ENCODE measurements at regions not wholly inside any gene's neighbourhood (a gene's known extent, or its start where the extent isn't known, plus 50 kb on each side); places are given as distances from the start of the nearest gene placed in this dataset.
"Not testable (repeated sequence)": the region's sequence is repeated elsewhere in the genome, so short reads cannot be mapped to it uniquely, and the experiment has no call there.

GRCh38 chr7:68362745-68363518 is 1235.3 kb upstream of the AUTS2 start:
- no peak for DNase-seq (ENCODE audit: low spot score)

GRCh38 chr7:68364886-68365625 is 1233.2 kb upstream of the AUTS2 start:
- no peak for DNase-seq (ENCODE audit: low spot score)

GRCh38 chr7:68371985-68372384 is 1226.3 kb upstream of the AUTS2 start:
- no peak for DNase-seq (ENCODE audit: low spot score)

- DNase-seq (ENCODE audit: low spot score), result no peak
Measured at GRCh38 chr7:68376131-68376661, 1222.1 kb upstream of the AUTS2 start.

GRCh38 chr7:68381731-68382130 is 1216.5 kb upstream of the AUTS2 start:
- no peak for DNase-seq (ENCODE audit: low spot score)

- DNase-seq (ENCODE audit: low spot score), result no peak
Measured at GRCh38 chr7:68384581-68384980, 1213.7 kb upstream of the AUTS2 start.

GRCh38 chr7:68393051-68393450 is 1205.2 kb upstream of the AUTS2 start:
- no peak for DNase-seq (ENCODE audit: low spot score)

GRCh38 chr7:68394131-68394530 is 1204.1 kb upstream of the AUTS2 start:
- no peak for DNase-seq (ENCODE audit: low spot score)

GRCh38 chr7:68399991-68400590 is 1198.2 kb upstream of the AUTS2 start:
- DNase-seq (ENCODE audit: low spot score), result no peak

- no peak for DNase-seq (ENCODE audit: low spot score)
Measured at GRCh38 chr7:68400783-68401182, 1197.5 kb upstream of the AUTS2 start.

- no peak for DNase-seq (ENCODE audit: low spot score)
Measured at GRCh38 chr7:68401313-68401712, 1197.0 kb upstream of the AUTS2 start.

GRCh38 chr7:68406480-68406879 is 1191.8 kb upstream of the AUTS2 start:
- no peak for DNase-seq (ENCODE audit: low spot score)

GRCh38 chr7:68407460-68407859 is 1190.8 kb upstream of the AUTS2 start:
- no peak for DNase-seq (ENCODE audit: low spot score)

GRCh38 chr7:68408873-68409272 is 1189.4 kb upstream of the AUTS2 start:
- no peak for DNase-seq (ENCODE audit: low spot score)

GRCh38 chr7:68409851-68410250 is 1188.4 kb upstream of the AUTS2 start:
- DNase-seq (ENCODE audit: low spot score), result no peak

- not testable (repeated sequence) for DNase-seq (ENCODE audit: low spot score)
Measured at GRCh38 chr7:68410693-68411092, 1187.6 kb upstream of the AUTS2 start.

GRCh38 chr7:68411742-68412141 is 1186.5 kb upstream of the AUTS2 start:
- no peak for DNase-seq (ENCODE audit: low spot score)

- DNase-seq (ENCODE audit: low spot score), result no peak
Measured at GRCh38 chr7:68414631-68415425, 1183.4 kb upstream of the AUTS2 start.

GRCh38 chr7:68417002-68417401 is 1181.3 kb upstream of the AUTS2 start:
- no peak for DNase-seq (ENCODE audit: low spot score)

- no peak for DNase-seq (ENCODE audit: low spot score)
Measured at GRCh38 chr7:68417659-68418058, 1180.6 kb upstream of the AUTS2 start.

Measured in mesenteric fat pad (tissue), 1 donor.